Keratinocyte (primary cell): ENCODE measurements at regions not wholly inside any gene's neighbourhood (a gene's known extent, or its start where the extent isn't known, plus 50 kb on each side); places are given as distances from the start of the nearest gene placed in this dataset.

Experiments used
- DNase-seq: peaks from one replicate; pipeline ENCODE4 v3.0.0-alpha.2; 2011; ENCODE audit warnings: low read depth, missing footprints, low spot score
- FAIRE-seq: peaks from 2 replicates; lab custom pipeline; 2011; peaks lifted over from hg19 to GRCh38; lab: Jason Lieb, UNC
- H2AFZ ChIP-seq: 2 replicates; pipeline ENCODE4 v1.6.0; 2012; ENCODE audit warnings: low read length, control low read depth, inconsistent platforms; ENCODE audit not compliant: control insufficient read depth
- H3K27ac ChIP-seq: 2 replicates; pipeline ENCODE4 v1.5.1; 2011; ENCODE audit warnings: low read length; ENCODE audit not compliant: control insufficient read depth, insufficient read depth
- H3K27me3 ChIP-seq: 3 replicates; pipeline ENCODE4 v1.6.0; 2011; ENCODE audit warnings: low read length; ENCODE audit not compliant: control insufficient read depth, insufficient read depth; ENCODE audit errors: extremely low read depth
- H3K36me3 ChIP-seq, 2 experiments: 2 replicates in 1 of 2; 3 replicates in 1 of 2; pipeline ENCODE4 v1.5.1; 2011; ENCODE audit warnings: low read length in 2 of 2, mild to moderate bottlenecking in 1 of 2; ENCODE audit not compliant: control insufficient read depth in 2 of 2, insufficient read depth in 2 of 2; ENCODE audit errors: extremely low read depth in 1 of 2
- H3K4me1 ChIP-seq: 3 replicates; pipeline ENCODE4 v1.5.1; 2011; ENCODE audit warnings: low read length; ENCODE audit not compliant: control insufficient read depth, insufficient read depth; ENCODE audit errors: extremely low read depth
- H3K4me2 ChIP-seq: 3 replicates; pipeline ENCODE4 v1.6.0; 2011; ENCODE audit warnings: low read depth, low read length; ENCODE audit not compliant: control insufficient read depth, insufficient read depth; ENCODE audit errors: extremely low read depth
- H3K4me3 ChIP-seq, 3 experiments: fragments of 200-600 bp in 1 of 3; sonication (generic) in 1 of 3; 2 replicates in 2 of 3; 3 replicates in 1 of 3; pipeline ENCODE4 v1.5.1; 2011 to 2016; ENCODE audit warnings: low read length in 3 of 3, mild to moderate bottlenecking in 3 of 3, control low read depth in 2 of 3, inconsistent platforms in 1 of 3, low read depth in 1 of 3, mixed read lengths in 1 of 3, mixed run types in 1 of 3, moderate library complexity in 1 of 3; ENCODE audit not compliant: control insufficient read depth in 2 of 3, insufficient read depth in 2 of 3; ENCODE audit errors: extremely low read depth in 1 of 3
- H3K79me2 ChIP-seq: 2 replicates; pipeline ENCODE4 v1.6.0; 2012; ENCODE audit warnings: low read length; ENCODE audit not compliant: control insufficient read depth, insufficient read depth
- H3K9ac ChIP-seq: 3 replicates; pipeline ENCODE4 v1.6.0; 2011; ENCODE audit warnings: low read length; ENCODE audit not compliant: control insufficient read depth, insufficient read depth; ENCODE audit errors: extremely low read depth
- H3K9me1 ChIP-seq: 3 replicates; pipeline ENCODE4 v1.6.0; 2011; ENCODE audit warnings: low read length; ENCODE audit not compliant: control insufficient read depth, insufficient read depth; ENCODE audit errors: extremely low read depth
- H3K9me3 ChIP-seq: 2 replicates; pipeline ENCODE4 v1.5.1; 2012; ENCODE audit warnings: low read depth, low read length; ENCODE audit not compliant: control insufficient read depth
- H4K20me1 ChIP-seq: 3 replicates; pipeline ENCODE4 v1.6.0; 2011; ENCODE audit warnings: low read length; ENCODE audit not compliant: control insufficient read depth, insufficient read depth; ENCODE audit errors: extremely low read depth
- CTCF ChIP-seq, 3 experiments: IDR thresholded peaks in 1 of 3; conservative IDR thresholded peaks in 1 of 3; optimal IDR thresholded peaks in 1 of 3; 2 replicates in 2 of 3; 3 replicates in 1 of 3; pipeline versions ENCODE3 to v1.5.1; 2011; ENCODE audit warnings: low read length in 3 of 3, mild to moderate bottlenecking in 3 of 3, moderate library complexity in 2 of 3, control low read depth in 1 of 3, inconsistent platforms in 1 of 3; ENCODE audit not compliant: insufficient read depth in 2 of 3; ENCODE audit errors: extremely low read depth in 1 of 3
- EZH2 ChIP-seq: IDR thresholded peaks from one replicate; pipeline ENCODE4 v1.6.1; 2012; ENCODE audit warnings: inconsistent platforms, mild to moderate bottlenecking, low read length, moderate library complexity
- dilution Hi-C: fragments of 300-500 bp; cut with MboI; formaldehyde crosslinking; loops from one replicate; pipeline ENCODE4 v1.7.0; 2020; ENCODE audit warnings: low sequenced_read_pairs; ENCODE audit not compliant: extremely low pct_ligation_motif_present

- DNase-seq: no peak
These were observed 536.5 kb downstream of the TMEM135 start for GRCh38 chr11:87574193-87574592.

DNA sequence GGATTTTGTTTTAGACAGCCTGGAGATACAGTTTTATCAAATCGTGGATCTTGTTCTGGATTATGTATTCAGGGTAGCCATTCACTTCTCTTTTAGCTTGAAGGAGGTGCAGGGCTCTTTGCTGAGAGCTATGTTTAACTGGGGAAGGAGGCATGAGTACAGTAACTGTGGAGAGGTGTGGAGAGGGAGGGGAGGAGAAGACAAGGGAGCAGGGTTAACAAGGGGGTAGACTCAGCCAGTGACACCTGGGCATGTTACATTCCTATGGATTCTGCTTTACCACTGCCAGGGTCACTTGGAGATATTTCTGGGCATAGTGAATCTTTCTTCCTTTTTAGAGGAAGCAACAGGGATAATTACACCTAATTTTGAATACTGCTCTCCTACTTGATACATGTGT, 536.0 kb downstream of the TMEM135 start:
- no peaks in the 10 kb centered on the region for H3K9me1 ChIP-seq
- dilution Hi-C loops: no loop called here
- H3K79me2 ChIP-seq: no peaks in the 10 kb centered on the region
- no peaks in the 10 kb centered on the region for H3K9me3 ChIP-seq
- no peak overlapping the region for H3K27ac ChIP-seq
- H3K36me3 ChIP-seq: no peaks in the 10 kb centered on the region
- no peak for TF ChIP-seq CTCF (optimal IDR thresholded peaks at IDR 0.05 in 1 of 3, IDR thresholded peaks at IDR 0.05 in 1 of 3, conservative IDR thresholded peaks at IDR 0.05 in 1 of 3; ENCODE audit: extremely low read depth in 1 of 3, insufficient read depth in 2 of 3, low read length in 3 of 3)
- no peak for TF ChIP-seq EZH2
- no peaks in the 10 kb centered on the region for H3K27me3 ChIP-seq
- no peaks in the 10 kb centered on the region for H4K20me1 ChIP-seq
- no peaks in the 10 kb centered on the region for H3K4me1 ChIP-seq
- DNase-seq (no peak), FAIRE-seq (no peak)
- H3K4me3 ChIP-seq: no peak overlapping the region
- H3K4me2 ChIP-seq: no peak overlapping the region
- H3K9ac ChIP-seq: no peak overlapping the region
- no peak overlapping the region for H2AFZ ChIP-seq

More at GRCh38 chr11:87574193-87574592, 536.5 kb downstream of the TMEM135 start:
- Histone ChIP-seq H4K20me1 (no peaks in the 10 kb centered on the region), H3K9ac (no peak overlapping the region), H3K36me3 (no peaks in the 10 kb centered on the region), H3K4me1 (no peaks in the 10 kb centered on the region), H3K27ac (no peak overlapping the region), H3K9me3 (no peaks in the 10 kb centered on the region), H3K9me1 (no peaks in the 10 kb centered on the region), H3K27me3 (no peaks in the 10 kb centered on the region), H3K4me3 (no peak overlapping the region), H3K4me2 (no peak overlapping the region), H3K79me2 (no peaks in the 10 kb centered on the region), H2AFZ (no peak overlapping the region)
- no peak for TF ChIP-seq EZH2
- TF ChIP-seq CTCF (optimal IDR thresholded peaks at IDR 0.05 in 1 of 3, IDR thresholded peaks at IDR 0.05 in 1 of 3, conservative IDR thresholded peaks at IDR 0.05 in 1 of 3; ENCODE audit: extremely low read depth in 1 of 3, insufficient read depth in 2 of 3, low read length in 3 of 3): no peak
- dilution Hi-C loops: no loop called here
- no peak for FAIRE-seq
